ENCODE measurements at regions not wholly inside any gene's neighbourhood (a gene's known extent, or its start where the extent isn't known, plus 50 kb on each side); places are given as distances from the start of the nearest gene placed in this dataset.

DNA sequence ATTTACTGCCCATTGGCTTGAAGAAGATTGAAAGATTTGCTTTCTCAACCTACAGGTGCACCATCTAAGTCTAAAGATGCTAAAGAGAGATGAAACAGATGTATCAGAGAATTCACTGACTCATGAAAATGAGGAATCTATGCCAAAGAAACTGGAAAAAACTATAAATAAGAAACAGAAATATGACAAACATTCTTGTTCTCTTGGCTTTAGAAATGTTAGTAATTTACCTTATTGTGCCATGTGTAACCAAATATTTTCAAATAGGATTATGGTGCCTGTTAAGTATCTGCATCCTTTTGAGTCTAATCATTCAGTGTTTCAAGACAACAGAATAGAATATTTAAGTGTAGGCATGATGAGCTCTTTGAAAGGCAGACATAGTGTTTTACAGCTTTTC lies 271.5 kb downstream of the MEX3B start:
- DNase-seq (ENCODE audit: low read depth) = no peak

DNA sequence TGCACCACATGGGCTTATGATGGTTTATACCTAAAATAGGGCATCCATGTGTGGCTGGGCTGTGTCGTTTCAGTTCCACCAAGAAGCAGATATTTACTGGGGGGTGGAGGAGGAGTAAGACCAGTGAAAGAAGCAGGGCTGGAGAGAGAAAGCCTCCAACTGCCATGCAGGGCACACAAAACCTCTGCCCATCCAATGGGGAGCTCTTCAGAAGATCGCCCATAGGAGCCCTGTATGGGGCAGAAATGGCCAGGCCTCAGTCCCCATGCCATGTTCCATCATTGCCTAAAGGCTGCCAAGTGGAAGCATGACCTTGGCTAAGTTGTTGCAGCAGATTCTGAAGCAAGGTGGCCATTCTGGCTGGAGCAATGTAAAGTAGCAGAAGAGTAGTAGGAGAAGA lies 277.0 kb downstream of the MEX3B start:
- DNase-seq (ENCODE audit: low read depth) = no peak

DNA sequence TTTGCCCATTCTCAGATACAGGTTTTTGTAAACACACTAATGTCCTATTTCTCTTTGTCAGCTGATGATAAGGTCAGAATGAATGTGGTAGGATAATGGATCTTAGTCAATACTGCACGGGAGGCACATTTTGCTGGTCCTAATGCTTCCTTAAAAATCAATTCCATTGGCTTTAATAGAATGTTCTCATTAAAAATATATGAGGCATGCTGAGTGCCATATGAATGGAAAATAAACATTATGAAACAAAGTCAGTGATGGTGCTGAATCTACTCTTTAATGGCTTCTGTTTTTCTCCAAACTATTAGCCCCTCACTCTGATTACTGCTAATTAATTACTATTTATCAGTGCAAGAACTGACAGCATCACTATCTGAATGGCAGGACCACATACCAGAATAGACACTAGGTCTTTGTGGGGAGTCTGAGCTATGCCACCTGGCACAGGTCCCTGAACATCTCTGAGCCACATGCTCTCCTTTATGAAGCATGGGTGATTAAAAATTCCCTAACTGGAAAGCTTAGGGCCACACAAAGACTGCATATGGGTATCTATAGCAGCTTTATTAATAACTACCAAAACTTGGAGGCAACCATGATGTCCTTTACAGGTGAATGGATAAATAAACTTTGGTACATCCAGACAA lies 278.9 kb downstream of the MEX3B start:
- no peak for DNase-seq (ENCODE audit: low read depth)

DNA sequence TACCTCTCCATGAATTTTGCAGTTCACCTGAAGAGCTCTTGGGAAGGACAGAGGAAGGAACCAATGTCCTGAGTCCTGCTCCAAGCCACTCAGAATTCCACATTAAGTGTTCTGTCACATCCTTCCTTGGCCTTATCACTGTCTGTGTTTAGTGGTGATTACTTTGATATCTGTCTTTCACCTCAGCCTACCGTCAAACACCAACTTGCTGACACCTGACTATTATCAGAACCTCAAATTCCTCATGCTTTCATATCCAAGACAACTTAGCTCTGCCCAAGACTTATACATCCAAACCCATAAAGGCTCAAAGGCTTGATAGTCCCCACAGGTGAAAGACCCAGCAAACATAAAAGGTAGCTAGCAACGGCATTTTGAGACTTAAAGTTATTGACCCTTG lies 280.0 kb downstream of the MEX3B start:
- DNase-seq (ENCODE audit: low read depth) = no peak

DNA sequence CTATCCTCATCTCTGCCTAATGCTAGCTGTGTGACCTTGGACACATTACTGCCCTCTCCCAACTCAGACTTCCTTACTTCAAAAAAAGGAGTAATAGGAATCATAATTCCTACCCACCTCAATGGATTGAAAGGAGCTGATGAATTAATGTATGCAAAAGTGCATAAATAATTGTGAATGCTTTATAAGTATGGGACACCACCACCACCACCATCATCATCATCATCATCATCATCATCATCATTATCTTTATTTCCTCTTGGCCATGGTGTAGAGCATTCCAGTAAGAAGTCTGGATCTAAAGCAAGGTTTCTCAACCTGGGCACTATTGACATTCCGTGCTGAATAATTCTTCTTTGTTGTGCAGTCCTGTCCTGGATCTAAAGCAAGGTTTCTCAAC lies 282.5 kb downstream of the MEX3B start:
- no peak for DNase-seq (ENCODE audit: low read depth)

DNA sequence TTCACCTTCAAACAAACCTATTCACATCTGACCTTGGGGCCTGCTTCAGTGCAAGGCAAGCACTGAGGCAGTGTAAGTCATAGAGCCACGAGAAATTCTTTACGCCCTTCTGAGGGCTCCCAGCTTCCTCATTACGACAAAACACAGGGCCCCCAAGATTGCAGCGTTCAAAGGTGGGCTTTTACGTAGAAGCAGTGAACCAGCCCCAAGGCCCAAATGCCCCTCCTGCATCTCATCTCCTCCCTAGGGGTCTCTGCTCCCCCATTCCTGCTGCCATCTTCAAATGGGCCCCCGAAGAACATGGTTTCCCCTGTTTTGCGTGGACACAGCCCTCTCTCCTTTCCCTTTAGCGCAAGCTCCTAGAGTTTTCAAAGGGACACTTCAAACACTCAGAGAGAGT lies 285.1 kb downstream of the MEX3B start:
- no peak for DNase-seq (ENCODE audit: low read depth)

DNA sequence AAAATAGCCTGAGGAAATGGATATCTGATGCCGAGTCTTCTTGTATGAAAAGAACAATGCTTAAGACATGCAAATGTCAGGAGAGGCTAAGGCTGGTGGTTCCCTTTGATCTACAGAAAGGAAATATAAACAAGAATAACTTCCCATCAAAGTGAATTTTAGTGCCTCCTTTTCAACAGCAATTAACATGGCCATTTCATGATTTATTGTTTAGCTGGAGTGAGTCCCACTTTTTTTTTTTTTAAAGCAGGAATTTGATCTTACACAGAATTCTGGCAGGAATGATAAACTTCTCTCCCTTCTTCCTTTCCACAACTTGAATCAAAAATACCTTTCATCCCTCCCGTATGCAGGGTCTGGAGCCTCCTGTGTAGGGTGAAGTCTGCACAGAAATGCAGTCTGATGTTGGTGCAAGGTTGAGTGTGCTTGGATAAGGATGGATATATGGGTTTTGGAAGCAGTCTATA lies 287.0 kb downstream of the MEX3B start:
- DNase-seq (ENCODE audit: low read depth) = no peak

DNA sequence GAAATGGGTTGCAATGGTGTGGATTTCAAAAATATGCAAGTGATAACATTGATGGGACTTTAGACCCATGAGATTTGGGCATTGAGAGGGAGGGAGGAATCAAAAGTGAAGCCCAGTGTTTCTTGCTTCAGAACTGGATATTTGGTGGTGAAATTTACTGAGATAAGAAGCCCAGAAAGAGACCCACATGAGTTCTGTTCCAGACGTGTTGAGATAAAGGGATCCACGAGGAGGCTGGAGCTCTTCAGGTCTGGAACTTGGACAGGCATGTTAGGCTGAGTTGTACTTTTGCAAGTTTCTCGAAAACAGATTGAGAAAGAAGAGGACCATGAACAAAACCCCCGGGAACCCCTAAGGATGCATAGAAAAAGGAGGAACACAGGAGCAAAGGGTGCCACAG lies 290.2 kb downstream of the MEX3B start:
- no peak for DNase-seq (ENCODE audit: low read depth)

DNA sequence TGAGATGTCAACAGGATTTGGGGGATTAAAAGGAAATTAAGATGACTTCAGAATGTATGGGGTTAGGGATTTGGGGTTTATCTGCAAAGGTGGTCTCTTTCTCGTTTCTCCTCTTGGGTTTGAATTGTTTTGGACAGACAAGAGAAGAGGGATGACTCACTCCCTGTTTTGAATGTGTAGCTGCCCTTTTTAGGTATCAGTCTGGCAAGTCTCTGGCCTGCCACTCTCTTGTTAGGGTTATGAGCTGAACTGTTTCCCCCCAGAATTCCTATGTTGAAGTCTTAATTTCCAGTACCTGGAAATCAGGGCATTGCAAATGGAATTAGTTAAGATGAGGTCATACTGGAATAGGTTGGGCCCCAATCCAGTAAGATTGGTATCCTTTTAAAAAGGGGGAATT lies 291.7 kb downstream of the MEX3B start:
- no peak for DNase-seq (ENCODE audit: low read depth)

DNA sequence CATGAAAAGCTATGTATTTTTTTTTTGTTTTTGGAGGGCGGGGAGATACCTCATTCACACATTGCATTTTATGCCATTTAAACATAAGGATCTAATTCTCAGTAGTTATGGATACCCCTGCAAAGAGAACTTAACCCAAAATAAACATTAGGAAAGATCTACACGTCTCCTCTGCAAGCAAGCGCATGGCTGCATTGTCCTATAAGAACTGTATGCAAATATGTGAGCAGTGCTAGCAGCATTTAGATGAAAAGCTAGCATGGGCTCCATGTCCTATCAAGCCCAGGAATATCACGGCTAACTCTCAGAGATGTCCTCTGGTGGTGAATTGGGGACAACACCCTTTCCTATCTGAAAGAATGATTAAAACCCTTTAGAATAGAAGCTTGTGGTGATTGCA lies 292.8 kb downstream of the MEX3B start:
- no peak for DNase-seq (ENCODE audit: low read depth)

DNA sequence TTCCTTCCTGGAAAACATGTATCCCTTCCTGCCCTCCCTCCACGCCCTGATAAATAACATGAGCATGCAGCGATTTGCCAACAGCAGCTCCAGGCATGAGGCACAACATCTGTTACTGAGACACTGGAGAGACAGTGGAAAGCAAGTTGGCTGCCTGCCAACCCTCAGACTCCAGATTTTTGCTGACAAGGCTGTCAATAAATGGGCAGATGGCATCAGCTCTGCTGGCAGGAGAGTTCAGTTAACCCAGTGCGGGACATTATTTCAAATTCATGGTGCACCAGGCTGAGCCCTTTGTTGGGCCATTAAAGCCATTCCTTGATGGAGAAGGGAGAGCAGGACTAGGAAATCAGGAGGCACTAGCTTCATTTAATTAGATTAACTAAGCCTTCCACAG lies 293.3 kb downstream of the MEX3B start:
- peak; percentile 79 for DNase-seq (ENCODE audit: low read depth)

DNA sequence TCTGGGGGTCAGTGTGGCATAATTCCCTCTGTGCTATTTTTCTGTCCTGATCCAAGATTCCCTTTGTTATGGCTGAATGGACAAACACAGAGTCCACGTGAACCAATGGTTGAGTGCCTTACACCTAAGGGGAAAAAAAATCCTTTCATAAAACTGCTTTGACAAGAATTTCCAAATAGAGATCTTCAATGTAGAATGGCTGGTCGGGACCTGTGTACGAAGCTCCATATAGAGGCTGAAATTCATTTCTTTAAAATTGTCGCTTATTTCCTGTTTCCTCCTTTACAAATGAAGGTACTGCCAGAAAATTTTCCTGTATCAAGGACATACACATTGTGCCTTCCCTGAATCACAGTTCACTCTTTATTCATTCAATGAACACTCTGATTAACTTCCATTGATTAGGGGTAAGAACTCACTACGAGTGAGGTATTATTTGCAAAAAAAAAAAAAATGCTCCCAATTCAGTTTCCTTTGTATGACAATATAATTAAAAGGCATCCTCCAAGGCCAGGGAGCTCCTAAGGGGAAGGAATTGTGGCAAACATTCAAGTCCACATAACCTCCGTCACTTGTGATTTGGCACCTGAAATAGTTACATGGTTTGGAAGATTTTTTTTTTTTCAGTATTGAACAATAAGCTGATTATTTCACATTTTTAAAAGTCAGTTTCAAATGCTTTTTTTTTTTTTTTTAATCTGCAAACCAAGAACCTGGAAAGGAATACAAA lies 293.8 kb downstream of the MEX3B start:
- no peak for DNase-seq (ENCODE audit: low read depth)

DNA sequence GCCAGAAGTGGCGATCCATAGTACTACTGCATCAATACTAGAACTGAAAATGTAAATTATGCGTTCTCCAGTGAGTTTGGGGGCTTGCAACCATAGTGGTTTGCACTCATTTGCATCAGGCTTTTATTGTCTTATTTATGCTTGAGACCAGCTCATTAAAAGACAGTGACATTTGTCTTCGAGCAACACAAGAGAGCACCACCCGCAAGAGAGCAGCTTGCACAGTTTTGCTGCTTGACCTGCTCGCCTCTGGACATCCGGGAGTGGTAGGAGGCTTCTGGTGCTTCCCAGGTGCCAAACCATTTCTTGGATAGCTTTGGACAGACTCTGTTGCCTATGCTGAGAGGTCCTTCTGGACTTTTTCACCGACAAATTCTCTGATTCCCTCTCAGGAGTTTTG lies 294.6 kb downstream of the MEX3B start:
- DNase-seq (ENCODE audit: low read depth) = no peak

DNA sequence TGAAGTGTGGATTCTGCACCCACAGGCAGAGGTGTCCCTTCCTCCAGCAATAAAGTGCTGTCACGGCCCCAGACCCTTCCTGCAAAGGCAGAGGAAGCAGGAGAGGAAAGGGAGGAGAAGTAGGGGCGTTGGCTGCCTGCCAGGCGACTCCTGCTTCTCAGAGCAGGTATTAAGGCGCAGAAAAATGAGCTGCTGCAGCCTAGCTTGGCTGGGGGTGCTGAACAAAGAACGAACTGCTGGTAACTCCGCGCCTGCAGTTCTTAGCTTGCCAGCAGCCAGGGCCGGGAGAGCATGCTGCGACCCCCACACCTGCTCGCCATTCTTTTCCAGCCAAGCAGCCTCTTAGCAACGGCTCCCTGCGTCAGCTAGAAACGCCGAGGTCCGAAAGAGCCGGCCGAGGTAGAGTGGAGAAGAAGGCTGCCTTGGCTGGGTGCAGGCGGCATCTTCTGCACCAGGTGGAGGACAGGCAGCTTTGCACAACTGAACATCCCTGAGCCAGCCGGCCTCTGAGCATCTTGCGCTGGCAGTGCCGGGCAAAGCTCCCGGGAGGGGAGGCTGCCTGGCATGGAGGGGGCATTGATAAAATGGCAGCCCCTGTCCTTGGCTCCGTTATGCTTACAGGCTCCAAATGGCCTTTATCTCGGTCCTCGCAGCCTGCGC lies 296.0 kb downstream of the MEX3B start:
- no peak for DNase-seq (ENCODE audit: low read depth)

DNA sequence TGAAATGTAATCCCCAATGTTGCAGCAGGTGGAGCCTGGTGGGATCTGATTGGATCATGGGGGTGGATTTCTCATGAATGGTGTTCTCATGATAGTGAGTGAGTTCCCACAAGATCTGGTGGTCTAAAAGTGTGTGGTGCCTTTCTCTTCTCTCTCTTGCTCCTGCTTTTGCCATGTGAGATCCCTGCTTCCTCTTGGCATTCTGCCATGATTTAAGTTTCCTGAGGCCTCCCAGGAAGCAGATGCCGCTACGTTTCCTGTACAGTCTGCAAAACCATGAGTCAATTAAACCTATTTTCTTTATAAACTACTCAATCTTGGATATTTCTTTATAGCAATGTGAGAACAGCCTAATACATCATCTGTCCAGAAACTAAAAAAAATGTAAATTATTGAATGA lies 298.3 kb downstream of the MEX3B start:
- no peak for DNase-seq (ENCODE audit: low read depth)

DNA sequence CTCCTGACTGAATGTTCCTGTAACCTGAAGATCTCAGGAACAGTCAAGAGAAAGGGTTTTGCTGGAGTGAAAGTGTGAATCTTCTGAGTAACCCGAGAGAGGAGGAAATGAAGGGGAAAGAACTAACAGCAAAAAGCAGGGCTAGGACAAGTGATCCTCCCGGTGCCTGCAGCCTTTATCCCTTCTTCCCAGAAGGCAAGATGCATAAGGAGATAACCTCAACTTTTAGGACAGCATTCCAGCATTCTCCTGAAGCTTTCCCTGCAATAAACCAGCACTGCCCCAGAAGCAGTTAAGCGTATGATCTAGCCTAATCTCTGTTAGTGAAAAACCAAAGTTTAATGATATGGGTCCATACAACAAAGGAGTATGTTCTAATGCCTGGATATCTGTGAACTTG lies 298.8 kb downstream of the MEX3B start:
- DNase-seq (ENCODE audit: low read depth) = no peak

DNA sequence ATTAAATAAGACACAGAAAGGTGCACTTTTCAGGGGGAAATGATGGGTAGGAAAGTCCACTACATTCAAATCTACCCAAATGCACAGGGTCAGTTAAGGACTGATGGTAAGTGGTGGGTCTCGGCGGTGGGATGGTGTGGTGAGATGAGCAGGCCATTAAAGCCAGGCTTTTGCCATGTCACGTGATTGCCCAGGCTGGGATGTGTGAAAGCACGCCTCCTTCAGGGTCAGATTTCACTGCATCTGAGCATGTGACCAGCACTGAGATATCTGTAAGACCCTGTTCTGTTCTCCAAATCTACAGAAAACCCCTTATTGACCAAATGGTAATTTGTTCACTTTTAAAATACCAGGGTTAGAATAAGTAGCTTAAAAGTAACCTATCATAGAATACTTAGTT lies 301.5 kb downstream of the MEX3B start:
- no peak for DNase-seq (ENCODE audit: low read depth)

DNA sequence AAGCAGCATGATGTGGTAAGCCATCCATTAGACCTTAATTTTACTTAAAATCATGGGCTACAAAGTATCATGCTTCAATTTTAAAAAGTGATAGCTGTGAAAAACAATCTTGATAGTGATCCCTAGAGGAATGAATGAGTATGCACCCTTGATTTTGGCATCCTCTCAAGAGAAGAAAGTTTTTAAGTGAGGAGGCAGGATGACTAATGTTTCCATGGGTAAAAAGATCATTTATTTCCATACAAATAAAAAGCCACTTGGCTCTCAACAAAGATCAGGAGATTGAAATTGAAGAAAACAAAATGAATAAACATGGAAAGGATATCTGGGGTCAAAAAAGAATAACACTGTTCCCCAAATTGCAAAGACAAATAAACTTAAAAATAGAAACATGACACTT lies 305.4 kb downstream of the MEX3B start:
- DNase-seq (ENCODE audit: low read depth) = no peak

DNA sequence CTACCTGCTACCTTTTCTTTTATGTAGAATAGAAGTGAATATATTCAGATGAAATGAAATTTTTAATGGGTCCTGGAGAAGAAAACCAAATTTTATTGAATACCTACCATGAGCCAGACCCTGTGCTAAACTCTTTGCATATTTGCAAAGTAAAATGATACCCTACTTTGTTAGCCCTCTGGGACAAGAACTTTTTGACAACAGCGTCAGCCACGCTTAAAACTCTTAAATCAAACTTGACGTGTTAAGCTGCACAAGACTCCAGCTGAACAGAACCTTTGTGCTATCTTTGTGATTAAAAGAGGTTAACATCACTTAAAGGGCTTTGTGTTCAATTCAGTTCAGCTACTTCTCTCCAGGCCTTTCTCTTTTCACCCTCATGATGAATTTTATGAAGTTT lies 316.5 kb downstream of the MEX3B start:
- DNase-seq (ENCODE audit: low read depth) = no peak

DNA sequence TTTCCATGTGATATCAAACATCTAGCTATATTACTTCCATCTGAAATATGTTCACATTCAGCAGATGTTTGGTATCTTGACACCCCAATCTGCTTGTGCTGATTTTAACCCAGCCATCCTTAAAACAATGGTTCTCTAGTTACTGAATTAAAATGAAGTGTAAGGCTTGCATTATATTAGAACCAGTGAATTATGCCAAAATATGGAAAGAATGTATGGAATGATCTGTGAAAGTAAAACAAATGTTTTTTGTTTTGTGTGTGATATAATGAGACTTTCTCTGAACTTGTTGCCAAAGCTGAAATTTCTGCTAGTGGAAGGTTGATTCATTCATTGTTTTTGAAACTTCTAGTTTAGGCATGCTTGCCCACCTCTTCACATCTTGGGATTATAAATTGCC lies 317.1 kb downstream of the MEX3B start:
- DNase-seq (ENCODE audit: low read depth) = no peak

DNA sequence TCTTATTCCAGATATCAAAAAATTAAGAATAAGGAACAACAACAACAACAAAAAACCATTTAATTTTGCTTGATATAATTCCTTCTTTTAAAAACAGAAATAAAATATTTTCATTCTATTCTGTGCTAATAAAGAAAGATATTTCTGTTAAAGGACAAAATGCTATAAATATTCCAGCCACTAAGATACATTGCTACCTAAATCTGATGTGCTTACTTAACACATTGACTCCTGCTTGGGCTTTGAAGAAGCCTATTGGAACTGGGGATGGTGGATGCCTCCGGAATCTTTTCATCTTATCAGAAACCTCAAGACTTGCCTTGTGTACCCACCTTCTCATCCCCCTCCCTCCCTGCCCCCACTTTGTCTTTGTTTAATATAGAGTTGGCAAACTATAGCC lies 320.2 kb downstream of the MEX3B start:
- DNase-seq (ENCODE audit: low read depth) = no peak

DNA sequence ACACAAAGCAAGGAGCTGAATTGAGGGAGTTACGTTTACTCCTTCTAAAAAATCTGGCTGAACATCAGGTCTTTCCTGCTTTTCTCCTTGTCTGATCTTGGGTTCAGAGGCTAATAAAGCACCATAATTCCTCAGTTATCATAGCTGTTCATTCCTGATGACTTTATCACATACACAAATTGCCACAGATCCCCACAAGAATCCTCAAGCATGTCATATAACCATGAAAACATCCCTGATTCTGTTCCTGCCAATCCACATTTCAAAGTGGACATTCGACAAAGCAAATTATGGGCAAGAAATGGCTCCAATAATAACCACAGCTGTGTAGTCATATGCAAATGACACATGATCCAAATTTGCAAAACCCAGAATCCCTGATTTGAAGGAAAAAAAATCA lies 321.3 kb downstream of the MEX3B start:
- DNase-seq (ENCODE audit: low read depth) = no peak

DNA sequence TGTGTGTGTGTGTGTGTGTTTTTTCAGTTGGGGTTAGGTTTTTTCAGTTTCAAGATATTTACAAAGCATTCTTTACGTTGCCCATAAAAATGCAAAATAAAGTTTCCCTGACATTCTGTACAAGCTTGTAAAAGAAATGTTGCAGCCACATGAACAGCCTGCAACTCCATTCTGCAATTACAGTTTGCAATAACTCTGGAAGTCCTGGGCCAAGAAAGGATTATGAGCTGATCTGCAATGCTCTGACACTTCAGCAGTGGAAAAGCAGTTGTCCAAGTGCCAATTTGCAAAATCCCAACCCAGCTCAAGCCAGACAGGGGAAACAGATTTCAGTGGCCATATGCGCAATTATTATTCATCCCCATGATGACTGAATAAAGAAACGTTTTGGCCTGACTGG lies 322.1 kb downstream of the MEX3B start:
- DNase-seq (ENCODE audit: low read depth) = no peak

Measured in HS-27A (cell line).